ENCODE measurements at regions not wholly inside any gene's neighbourhood (a gene's known extent, or its start where the extent isn't known, plus 50 kb on each side); places are given as distances from the start of the nearest gene placed in this dataset.

DNA sequence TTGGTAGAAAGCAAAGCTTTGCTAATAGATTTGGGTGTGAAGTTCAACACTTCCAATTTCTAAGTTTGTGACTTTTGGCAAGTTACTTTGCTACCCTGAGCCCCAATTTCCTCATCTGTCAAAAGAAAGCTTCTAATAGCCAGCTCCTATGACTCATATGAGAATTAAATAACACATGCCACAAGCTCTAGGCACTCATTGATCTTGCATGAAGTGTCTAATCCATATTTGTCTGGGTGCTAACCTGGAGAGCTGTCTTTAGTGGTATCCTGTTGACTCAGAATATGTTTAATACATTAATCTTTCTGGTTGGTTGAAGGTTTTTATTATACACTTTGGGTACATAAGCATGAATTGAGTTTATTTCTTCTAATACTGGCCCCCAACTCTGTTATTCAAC lies 188.8 kb downstream of the POSTN start:
- TF ChIP-seq, protein P1, sequence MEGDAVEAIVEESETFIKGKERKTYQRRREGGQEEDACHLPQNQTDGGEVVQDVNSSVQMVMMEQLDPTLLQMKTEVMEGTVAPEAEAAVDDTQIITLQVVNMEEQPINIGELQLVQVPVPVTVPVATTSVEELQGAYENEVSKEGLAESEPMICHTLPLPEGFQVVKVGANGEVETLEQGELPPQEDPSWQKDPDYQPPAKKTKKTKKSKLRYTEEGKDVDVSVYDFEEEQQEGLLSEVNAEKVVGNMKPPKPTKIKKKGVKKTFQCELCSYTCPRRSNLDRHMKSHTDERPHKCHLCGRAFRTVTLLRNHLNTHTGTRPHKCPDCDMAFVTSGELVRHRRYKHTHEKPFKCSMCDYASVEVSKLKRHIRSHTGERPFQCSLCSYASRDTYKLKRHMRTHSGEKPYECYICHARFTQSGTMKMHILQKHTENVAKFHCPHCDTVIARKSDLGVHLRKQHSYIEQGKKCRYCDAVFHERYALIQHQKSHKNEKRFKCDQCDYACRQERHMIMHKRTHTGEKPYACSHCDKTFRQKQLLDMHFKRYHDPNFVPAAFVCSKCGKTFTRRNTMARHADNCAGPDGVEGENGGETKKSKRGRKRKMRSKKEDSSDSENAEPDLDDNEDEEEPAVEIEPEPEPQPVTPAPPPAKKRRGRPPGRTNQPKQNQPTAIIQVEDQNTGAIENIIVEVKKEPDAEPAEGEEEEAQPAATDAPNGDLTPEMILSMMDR (IDR thresholded peaks at IDR 0.05), result no peak
- no peak for TF ChIP-seq POLR2A (IDR thresholded peaks at IDR 0.05)

Data from right lobe of liver (tissue), 4 donors.